ENCODE measurements at regions not wholly inside any gene's neighbourhood (a gene's known extent, or its start where the extent isn't known, plus 50 kb on each side); places are given as distances from the start of the nearest gene placed in this dataset.

GRCh38 chr10:75314570-75314969 lies 78.8 kb upstream of the COMTD1 start (continued):
- TF ChIP-seq ZNF560 (tag by site-specific recombination; IDR thresholded peaks at IDR 0.05; ENCODE audit: borderline replicate concordance) (no peak), ZNF426 (tag by site-specific recombination; IDR thresholded peaks at IDR 0.05) (no peak), ZBTB20 (tag by site-specific recombination; IDR thresholded peaks at IDR 0.05) (no peak), ZBTB7A (tag by site-specific recombination; IDR thresholded peaks at IDR 0.05; ENCODE audit: low read depth) (no peak), ZNF18 (tag by site-specific recombination; IDR thresholded peaks at IDR 0.05) (no peak), ZNF10 (tag by site-specific recombination; IDR thresholded peaks at IDR 0.05) (no peak), ZNF37A (tag by site-specific recombination; IDR thresholded peaks at IDR 0.05) (no peak), ZNF404 (tag by site-specific recombination; IDR thresholded peaks at IDR 0.05) (no peak), ZNF549 (tag by site-specific recombination; IDR thresholded peaks at IDR 0.05) (0 out of 2 replicates have a peak, but pooled peaks have one; percentile 12), ZNF473 (tag by site-specific recombination; IDR thresholded peaks at IDR 0.05) (no peak), SCRT2 (tag by site-specific recombination; IDR thresholded peaks at IDR 0.05) (no peak), ZNF791 (tag by site-specific recombination; IDR thresholded peaks at IDR 0.05) (no peak)

- POLR2A ChIA-PET, result no interaction called here
- CTCF ChIA-PET, result interaction anchor here (2.2 kb wide), 1 partner anchor 17 kb away, joined by 6 read pairs; no protein-coding TSS in a partner anchor
- no peaks in the 10 kb centered on the region for H3K4me1 ChIP-seq (ENCODE audit: control insufficient read depth, insufficient read depth, low read length)
- no peak overlapping the region for H3K27ac ChIP-seq (ENCODE audit: extremely low read depth, low read depth, low read length)
- TF ChIP-seq ZSCAN30 (tag by site-specific recombination; IDR thresholded peaks at IDR 0.05) (no peak), ZNF558 (tag by site-specific recombination; IDR thresholded peaks at IDR 0.05) (peak; percentile 96)
- no peak overlapping the region for H3K4me3 ChIP-seq (ENCODE audit: low read depth, low read length)
- H3K9me3 ChIP-seq (ENCODE audit: control insufficient read depth, insufficient read depth, low read depth, low read length), result no peaks in the 10 kb centered on the region
- H3K36me3 ChIP-seq (ENCODE audit: control insufficient read depth in 2 of 2, insufficient read depth in 1 of 2, low read length in 2 of 2), result no peaks in the 10 kb centered on the region
These were observed 76.7 kb upstream of the COMTD1 start for GRCh38 chr10:75312440-75312839.

DNA sequence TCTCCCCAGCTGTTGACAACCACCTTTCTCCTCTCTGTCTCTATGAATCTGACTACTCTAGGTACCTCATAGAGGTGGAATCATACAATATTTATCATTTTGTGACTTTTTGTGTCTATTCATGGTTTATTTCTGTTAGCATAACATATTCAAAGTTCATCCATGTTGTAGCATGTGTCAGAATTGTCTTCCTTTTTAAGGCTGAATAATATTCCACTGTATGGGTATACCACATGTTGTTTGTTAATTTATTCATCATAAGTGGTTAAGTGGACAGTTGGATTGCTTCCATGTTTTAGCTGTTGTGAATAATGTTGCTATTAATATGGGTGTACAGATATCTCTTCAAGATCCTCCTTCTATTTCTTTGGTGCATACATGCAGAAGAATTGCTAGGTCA lies 69.9 kb upstream of the COMTD1 start:
- no peaks in the 10 kb centered on the region for H3K36me3 ChIP-seq (ENCODE audit: control insufficient read depth in 2 of 2, insufficient read depth in 1 of 2, low read length in 2 of 2)
- ChIA-PET POLR2A (no interaction called here), CTCF (no interaction called here)
- TF ChIP-seq ZNF785 (tag by site-specific recombination; IDR thresholded peaks at IDR 0.05) (no peak), ZNF146 (tag by site-specific recombination; IDR thresholded peaks at IDR 0.05) (peak; percentile 82)
- H3K27ac ChIP-seq (ENCODE audit: extremely low read depth, low read depth, low read length), result no peak overlapping the region
- no peak overlapping the region for H3K4me3 ChIP-seq (ENCODE audit: low read depth, low read length)
- no peaks in the 10 kb centered on the region for H3K4me1 ChIP-seq (ENCODE audit: control insufficient read depth, insufficient read depth, low read length)
- no peaks in the 10 kb centered on the region for H3K9me3 ChIP-seq (ENCODE audit: control insufficient read depth, insufficient read depth, low read depth, low read length)

DNA sequence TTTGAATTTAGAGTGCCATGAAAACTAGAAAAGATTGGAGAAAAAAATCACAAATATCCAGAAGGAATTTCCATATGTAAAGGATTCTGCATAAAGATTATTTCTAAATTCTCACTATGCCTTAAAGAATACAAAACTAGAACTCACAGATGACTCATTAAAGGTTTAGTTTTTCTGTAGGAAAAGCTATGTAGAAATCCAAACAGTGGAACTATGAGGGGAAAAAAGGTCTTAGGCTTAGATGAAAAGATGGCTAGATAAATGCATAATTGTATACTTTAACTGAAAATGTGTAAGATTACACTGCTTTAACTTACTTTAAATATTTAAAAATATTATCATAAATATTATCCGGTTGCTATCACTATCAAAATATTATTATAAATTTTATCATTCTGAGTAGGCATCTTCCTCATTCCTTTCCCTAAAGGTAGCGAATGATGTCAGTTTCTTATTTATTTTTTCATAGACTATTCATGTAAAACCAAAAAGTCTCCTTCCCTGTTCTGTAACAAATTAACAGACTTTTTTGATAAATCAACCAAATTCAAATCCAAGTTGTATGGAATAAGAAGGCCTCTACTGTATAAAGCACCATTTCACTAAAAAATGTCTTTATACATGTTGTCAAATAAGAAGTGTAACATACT lies 69.1 kb upstream of the COMTD1 start:
- no peaks in the 10 kb centered on the region for H3K4me1 ChIP-seq (ENCODE audit: control insufficient read depth, insufficient read depth, low read length)
- POLR2A ChIA-PET, result no interaction called here
- no peak overlapping the region for H3K27ac ChIP-seq (ENCODE audit: extremely low read depth, low read depth, low read length)
- TF ChIP-seq ZBTB48 (tag by site-specific recombination; IDR thresholded peaks at IDR 0.05) (no peak), ZNF404 (tag by site-specific recombination; IDR thresholded peaks at IDR 0.05) (no peak), ZNF707 (tag by site-specific recombination; IDR thresholded peaks at IDR 0.05) (no peak), ZNF626 (tag by site-specific recombination; IDR thresholded peaks at IDR 0.05) (no peak), ZNF239 (tag by site-specific recombination; IDR thresholded peaks at IDR 0.05) (no peak)
- TF ChIP-seq, protein P1, sequence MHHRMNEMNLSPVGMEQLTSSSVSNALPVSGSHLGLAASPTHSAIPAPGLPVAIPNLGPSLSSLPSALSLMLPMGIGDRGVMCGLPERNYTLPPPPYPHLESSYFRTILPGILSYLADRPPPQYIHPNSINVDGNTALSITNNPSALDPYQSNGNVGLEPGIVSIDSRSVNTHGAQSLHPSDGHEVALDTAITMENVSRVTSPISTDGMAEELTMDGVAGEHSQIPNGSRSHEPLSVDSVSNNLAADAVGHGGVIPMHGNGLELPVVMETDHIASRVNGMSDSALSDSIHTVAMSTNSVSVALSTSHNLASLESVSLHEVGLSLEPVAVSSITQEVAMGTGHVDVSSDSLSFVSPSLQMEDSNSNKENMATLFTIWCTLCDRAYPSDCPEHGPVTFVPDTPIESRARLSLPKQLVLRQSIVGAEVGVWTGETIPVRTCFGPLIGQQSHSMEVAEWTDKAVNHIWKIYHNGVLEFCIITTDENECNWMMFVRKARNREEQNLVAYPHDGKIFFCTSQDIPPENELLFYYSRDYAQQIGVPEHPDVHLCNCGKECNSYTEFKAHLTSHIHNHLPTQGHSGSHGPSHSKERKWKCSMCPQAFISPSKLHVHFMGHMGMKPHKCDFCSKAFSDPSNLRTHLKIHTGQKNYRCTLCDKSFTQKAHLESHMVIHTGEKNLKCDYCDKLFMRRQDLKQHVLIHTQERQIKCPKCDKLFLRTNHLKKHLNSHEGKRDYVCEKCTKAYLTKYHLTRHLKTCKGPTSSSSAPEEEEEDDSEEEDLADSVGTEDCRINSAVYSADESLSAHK (tag by site-specific recombination; IDR thresholded peaks at IDR 0.05), result no peak
- TF ChIP-seq, protein P2, sequence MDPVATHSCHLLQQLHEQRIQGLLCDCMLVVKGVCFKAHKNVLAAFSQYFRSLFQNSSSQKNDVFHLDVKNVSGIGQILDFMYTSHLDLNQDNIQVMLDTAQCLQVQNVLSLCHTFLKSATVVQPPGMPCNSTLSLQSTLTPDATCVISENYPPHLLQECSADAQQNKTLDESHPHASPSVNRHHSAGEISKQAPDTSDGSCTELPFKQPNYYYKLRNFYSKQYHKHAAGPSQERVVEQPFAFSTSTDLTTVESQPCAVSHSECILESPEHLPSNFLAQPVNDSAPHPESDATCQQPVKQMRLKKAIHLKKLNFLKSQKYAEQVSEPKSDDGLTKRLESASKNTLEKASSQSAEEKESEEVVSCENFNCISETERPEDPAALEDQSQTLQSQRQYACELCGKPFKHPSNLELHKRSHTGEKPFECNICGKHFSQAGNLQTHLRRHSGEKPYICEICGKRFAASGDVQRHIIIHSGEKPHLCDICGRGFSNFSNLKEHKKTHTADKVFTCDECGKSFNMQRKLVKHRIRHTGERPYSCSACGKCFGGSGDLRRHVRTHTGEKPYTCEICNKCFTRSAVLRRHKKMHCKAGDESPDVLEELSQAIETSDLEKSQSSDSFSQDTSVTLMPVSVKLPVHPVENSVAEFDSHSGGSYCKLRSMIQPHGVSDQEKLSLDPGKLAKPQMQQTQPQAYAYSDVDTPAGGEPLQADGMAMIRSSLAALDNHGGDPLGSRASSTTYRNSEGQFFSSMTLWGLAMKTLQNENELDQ (tag by site-specific recombination; IDR thresholded peaks at IDR 0.05; ENCODE audit: low read depth), result no peak

More for the DNA sequence above, 69.1 kb upstream of the COMTD1 start:
- Histone ChIP-seq H3K9me3 (ENCODE audit: control insufficient read depth, insufficient read depth, low read depth, low read length) (no peaks in the 10 kb centered on the region), H3K36me3 (ENCODE audit: control insufficient read depth in 2 of 2, insufficient read depth in 1 of 2, low read length in 2 of 2) (no peaks in the 10 kb centered on the region), H3K4me3 (ENCODE audit: low read depth, low read length) (no peak overlapping the region)
- CTCF ChIA-PET, result no interaction called here

All from HEK293 (cell line).